Fibroblast of lung (primary cell): ENCODE measurements at regions not wholly inside any gene's neighbourhood (a gene's known extent, or its start where the extent isn't known, plus 50 kb on each side); places are given as distances from the start of the nearest gene placed in this dataset.

ENCODE experiments used
- DNase-seq, 2 donors: peaks; one replicate each; pipeline versions ENCODE4 v3.0.0 to v3.0.0-alpha.2; 2010; ENCODE audit warnings: low read depth in 2 of 2
- H2AFZ ChIP-seq: 2 replicates; pipeline ENCODE4 v1.5.1; 2012; ENCODE audit warnings: low read length, control low read depth, inconsistent platforms
- H3K27ac ChIP-seq: 2 replicates; pipeline ENCODE4 v1.5.1; 2011; ENCODE audit warnings: low read length, control low read depth; ENCODE audit not compliant: insufficient read depth
- H3K27me3 ChIP-seq: 2 replicates; pipeline ENCODE4 v1.5.1; 2011; ENCODE audit warnings: mild to moderate bottlenecking, low read length; ENCODE audit not compliant: control insufficient read depth, insufficient read depth
- H3K36me3 ChIP-seq: 2 replicates; pipeline ENCODE4 v1.5.1; 2011; ENCODE audit warnings: low read length; ENCODE audit not compliant: control insufficient read depth, insufficient read depth
- H3K4me1 ChIP-seq: 2 replicates; pipeline ENCODE4 v1.5.1; 2011; ENCODE audit warnings: low read length; ENCODE audit not compliant: control insufficient read depth, insufficient read depth; ENCODE audit errors: extremely low read depth
- H3K4me2 ChIP-seq: 2 replicates; pipeline ENCODE4 v1.5.1; 2011; ENCODE audit warnings: low read length, control low read depth; ENCODE audit not compliant: insufficient read depth; ENCODE audit errors: extremely low read depth
- H3K4me3 ChIP-seq, 4 experiments: fragments of 200-600 bp in 1 of 4; sonication (generic) in 1 of 4; replicated peaks in 1 of 4; 2 replicates each; pipeline ENCODE4 v1.5.1; 2011 to 2016; ENCODE audit warnings: low read length in 4 of 4, low read depth in 3 of 4, mild to moderate bottlenecking in 3 of 4, control low read depth in 2 of 4, inconsistent platforms in 1 of 4, mixed read lengths in 1 of 4; ENCODE audit not compliant: insufficient read depth in 1 of 4; ENCODE audit errors: control extremely low read depth in 1 of 4
- H3K79me2 ChIP-seq: 2 replicates; pipeline ENCODE4 v1.5.1; 2012; ENCODE audit warnings: mild to moderate bottlenecking, low read length, inconsistent platforms; ENCODE audit not compliant: control insufficient read depth, insufficient read depth
- H3K9ac ChIP-seq: 2 replicates; pipeline ENCODE4 v1.5.1; 2011; ENCODE audit warnings: mild to moderate bottlenecking, low read length, control low read depth; ENCODE audit not compliant: insufficient read depth
- H3K9me3 ChIP-seq: 2 replicates; pipeline ENCODE4 v1.5.1; 2012; ENCODE audit warnings: low read depth, low read length; ENCODE audit not compliant: control insufficient read depth, insufficient read depth
- H4K20me1 ChIP-seq: 2 replicates; pipeline ENCODE4 v1.5.1; 2011; ENCODE audit warnings: low read length; ENCODE audit not compliant: control insufficient read depth, insufficient read depth; ENCODE audit errors: extremely low read depth
- EZH2 ChIP-seq: IDR thresholded peaks from 2 replicates; pipeline ENCODE4 v1.5.1; 2012; ENCODE audit warnings: low read length, control low read depth, mild to moderate bottlenecking; ENCODE audit errors: missing control alignments
- TF ChIP-seq, protein P1 (sequence below), 2 donors: IDR thresholded peaks in 1 of 2; conservative IDR thresholded peaks in 1 of 2; 1 replicate in 1 of 2; 2 replicates in 1 of 2; pipeline ENCODE4 v1.5.1; 2011 to 2012; ENCODE audit warnings: low read length in 2 of 2, control low read depth in 1 of 2, inconsistent platforms in 1 of 2, low read depth in 1 of 2, mild to moderate bottlenecking in 1 of 2

DNA sequence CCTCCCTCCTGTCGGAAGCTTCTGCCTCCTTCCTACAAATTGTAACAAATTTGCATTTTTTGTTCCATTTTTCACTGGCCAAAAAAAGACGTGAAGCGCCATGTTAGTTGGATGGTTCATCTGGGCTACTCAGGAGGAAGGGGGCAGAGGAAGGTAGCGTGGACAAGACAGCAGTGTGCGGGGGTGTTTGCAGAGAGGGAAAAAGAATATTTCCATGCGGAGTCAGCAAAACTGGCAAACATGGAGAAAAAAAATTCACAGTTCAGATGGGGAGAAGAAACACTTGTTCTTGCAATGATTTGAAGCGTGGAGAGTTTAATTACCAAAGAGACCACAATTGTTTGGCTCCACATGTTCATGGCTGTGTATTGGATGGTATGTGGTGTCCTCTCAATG is 138.8 kb upstream of the ERCC4 start:
- H3K9ac ChIP-seq, result no peak overlapping the region
- H4K20me1 ChIP-seq, result no peaks in the 10 kb centered on the region
- no peaks in the 10 kb centered on the region for H3K27me3 ChIP-seq
- TF ChIP-seq, protein P1, sequence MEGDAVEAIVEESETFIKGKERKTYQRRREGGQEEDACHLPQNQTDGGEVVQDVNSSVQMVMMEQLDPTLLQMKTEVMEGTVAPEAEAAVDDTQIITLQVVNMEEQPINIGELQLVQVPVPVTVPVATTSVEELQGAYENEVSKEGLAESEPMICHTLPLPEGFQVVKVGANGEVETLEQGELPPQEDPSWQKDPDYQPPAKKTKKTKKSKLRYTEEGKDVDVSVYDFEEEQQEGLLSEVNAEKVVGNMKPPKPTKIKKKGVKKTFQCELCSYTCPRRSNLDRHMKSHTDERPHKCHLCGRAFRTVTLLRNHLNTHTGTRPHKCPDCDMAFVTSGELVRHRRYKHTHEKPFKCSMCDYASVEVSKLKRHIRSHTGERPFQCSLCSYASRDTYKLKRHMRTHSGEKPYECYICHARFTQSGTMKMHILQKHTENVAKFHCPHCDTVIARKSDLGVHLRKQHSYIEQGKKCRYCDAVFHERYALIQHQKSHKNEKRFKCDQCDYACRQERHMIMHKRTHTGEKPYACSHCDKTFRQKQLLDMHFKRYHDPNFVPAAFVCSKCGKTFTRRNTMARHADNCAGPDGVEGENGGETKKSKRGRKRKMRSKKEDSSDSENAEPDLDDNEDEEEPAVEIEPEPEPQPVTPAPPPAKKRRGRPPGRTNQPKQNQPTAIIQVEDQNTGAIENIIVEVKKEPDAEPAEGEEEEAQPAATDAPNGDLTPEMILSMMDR (conservative IDR thresholded peaks at IDR 0.05 in 1 of 2, IDR thresholded peaks at IDR 0.05 in 1 of 2; ENCODE audit: low read depth in 1 of 2, low read length in 2 of 2), result no peak
- no peak for TF ChIP-seq EZH2
- H3K4me3 ChIP-seq, result no peak overlapping the region
- no peaks in the 10 kb centered on the region for H3K36me3 ChIP-seq
- H3K27ac ChIP-seq, result no peak overlapping the region
- no peak overlapping the region for H2AFZ ChIP-seq
- H3K4me1 ChIP-seq, result no peaks in the 10 kb centered on the region
- no peaks in the 10 kb centered on the region for H3K9me3 ChIP-seq
- no peak for DNase-seq
- no peaks in the 10 kb centered on the region for H3K79me2 ChIP-seq
- H3K4me2 ChIP-seq, result no peak overlapping the region

DNA sequence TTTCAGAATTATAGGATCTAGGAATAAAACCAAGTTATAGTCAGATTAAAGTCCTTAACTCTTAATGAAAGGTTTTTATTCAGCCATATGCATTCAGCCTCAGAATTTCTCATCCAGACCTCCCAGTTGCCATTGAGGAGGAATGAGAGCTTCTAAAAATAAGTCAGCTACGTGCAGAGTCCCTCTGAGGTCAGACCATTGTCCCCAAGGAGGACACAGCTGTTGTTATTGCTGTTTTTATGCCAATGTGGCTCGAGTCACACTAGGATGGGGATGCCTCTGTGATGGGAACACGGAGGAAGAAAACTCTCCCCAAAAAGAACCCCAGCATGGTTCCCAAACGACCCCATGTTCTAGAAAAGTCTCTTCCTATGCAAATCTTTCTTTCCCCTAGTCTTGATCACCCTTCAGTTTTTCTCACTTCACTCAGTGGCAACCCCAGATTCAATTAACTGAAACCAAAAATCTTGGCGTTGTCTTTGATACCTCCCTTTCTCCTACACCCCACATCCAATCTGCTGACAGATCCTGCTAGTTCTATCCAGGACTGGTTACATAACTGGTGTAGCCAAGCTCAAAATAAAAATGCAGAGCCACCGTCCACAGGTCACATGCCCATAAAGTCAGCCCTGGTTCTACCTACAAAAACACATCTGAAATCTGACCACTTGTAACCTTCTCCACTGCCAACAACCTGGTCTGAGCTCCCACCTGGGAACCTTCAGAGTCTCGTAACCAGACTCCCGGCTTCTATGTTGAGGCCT is 138.2 kb upstream of the ERCC4 start:
- Histone ChIP-seq H3K4me3 (no peak overlapping the region), H3K36me3 (no peaks in the 10 kb centered on the region), H3K79me2 (no peaks in the 10 kb centered on the region), H3K9me3 (no peaks in the 10 kb centered on the region), H3K4me2 (no peak overlapping the region), H4K20me1 (no peaks in the 10 kb centered on the region), H3K9ac (no peak overlapping the region), H2AFZ (no peak overlapping the region), H3K27me3 (no peaks in the 10 kb centered on the region), H3K27ac (no peak overlapping the region), H3K4me1 (no peaks in the 10 kb centered on the region)
- no peak for TF ChIP-seq EZH2
- TF ChIP-seq, protein P1 (conservative IDR thresholded peaks at IDR 0.05 in 1 of 2, IDR thresholded peaks at IDR 0.05 in 1 of 2; ENCODE audit: low read depth in 1 of 2, low read length in 2 of 2), result no peak
- no peak for DNase-seq

GRCh38 chr16:13791095-13791494 is 128.9 kb upstream of the ERCC4 start:
- H3K79me2 ChIP-seq, result no peaks in the 10 kb centered on the region
- no peaks in the 10 kb centered on the region for H3K27me3 ChIP-seq
- no peak overlapping the region for H3K9ac ChIP-seq
- no peaks in the 10 kb centered on the region for H3K36me3 ChIP-seq
- H4K20me1 ChIP-seq, result no peaks in the 10 kb centered on the region
- no peak overlapping the region for H2AFZ ChIP-seq
- no peak overlapping the region for H3K27ac ChIP-seq
- no peak for DNase-seq
- no peaks in the 10 kb centered on the region for H3K9me3 ChIP-seq
- no peaks in the 10 kb centered on the region for H3K4me1 ChIP-seq
- H3K4me2 ChIP-seq, result no peak overlapping the region
- TF ChIP-seq EZH2, result no peak
- TF ChIP-seq, protein P1 (conservative IDR thresholded peaks at IDR 0.05 in 1 of 2, IDR thresholded peaks at IDR 0.05 in 1 of 2; ENCODE audit: low read depth in 1 of 2, low read length in 2 of 2), result no peak
- no peak overlapping the region for H3K4me3 ChIP-seq
